ENCODE measurements at regions not wholly inside any gene's neighbourhood (a gene's known extent, or its start where the extent isn't known, plus 50 kb on each side); places are given as distances from the start of the nearest gene placed in this dataset.

DNA sequence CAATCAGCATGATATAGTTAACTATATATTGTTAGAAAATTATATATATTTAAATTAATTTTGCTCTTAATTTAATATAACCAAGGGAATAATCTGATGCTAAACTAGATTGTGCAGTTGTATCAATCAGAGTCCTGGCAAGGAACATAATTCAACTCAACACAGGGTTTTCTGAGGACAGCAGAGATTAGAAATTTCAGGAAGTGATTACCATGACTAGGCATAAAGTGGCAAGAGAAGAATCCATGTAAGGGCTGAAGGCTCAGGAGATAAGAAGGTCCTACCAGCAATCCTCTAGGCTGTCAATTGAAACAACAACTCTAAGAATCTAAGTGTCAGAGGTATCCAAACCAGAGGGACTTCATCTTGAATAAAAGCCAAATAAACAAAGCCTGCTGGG, 807.8 kb downstream of the DSC3 start:
- TF ChIP-seq, protein P1, sequence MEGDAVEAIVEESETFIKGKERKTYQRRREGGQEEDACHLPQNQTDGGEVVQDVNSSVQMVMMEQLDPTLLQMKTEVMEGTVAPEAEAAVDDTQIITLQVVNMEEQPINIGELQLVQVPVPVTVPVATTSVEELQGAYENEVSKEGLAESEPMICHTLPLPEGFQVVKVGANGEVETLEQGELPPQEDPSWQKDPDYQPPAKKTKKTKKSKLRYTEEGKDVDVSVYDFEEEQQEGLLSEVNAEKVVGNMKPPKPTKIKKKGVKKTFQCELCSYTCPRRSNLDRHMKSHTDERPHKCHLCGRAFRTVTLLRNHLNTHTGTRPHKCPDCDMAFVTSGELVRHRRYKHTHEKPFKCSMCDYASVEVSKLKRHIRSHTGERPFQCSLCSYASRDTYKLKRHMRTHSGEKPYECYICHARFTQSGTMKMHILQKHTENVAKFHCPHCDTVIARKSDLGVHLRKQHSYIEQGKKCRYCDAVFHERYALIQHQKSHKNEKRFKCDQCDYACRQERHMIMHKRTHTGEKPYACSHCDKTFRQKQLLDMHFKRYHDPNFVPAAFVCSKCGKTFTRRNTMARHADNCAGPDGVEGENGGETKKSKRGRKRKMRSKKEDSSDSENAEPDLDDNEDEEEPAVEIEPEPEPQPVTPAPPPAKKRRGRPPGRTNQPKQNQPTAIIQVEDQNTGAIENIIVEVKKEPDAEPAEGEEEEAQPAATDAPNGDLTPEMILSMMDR (IDR thresholded peaks at IDR 0.05; ENCODE audit: borderline replicate concordance, control extremely low read depth, extremely low read depth, insufficient read depth, missing control alignments): no peak
- in situ Hi-C loops (cut with MboI; ENCODE audit: low sequenced_read_pairs, unreplicated experiment): no loop called here
- DNase-seq (ENCODE audit: low spot score): no peak

DNA sequence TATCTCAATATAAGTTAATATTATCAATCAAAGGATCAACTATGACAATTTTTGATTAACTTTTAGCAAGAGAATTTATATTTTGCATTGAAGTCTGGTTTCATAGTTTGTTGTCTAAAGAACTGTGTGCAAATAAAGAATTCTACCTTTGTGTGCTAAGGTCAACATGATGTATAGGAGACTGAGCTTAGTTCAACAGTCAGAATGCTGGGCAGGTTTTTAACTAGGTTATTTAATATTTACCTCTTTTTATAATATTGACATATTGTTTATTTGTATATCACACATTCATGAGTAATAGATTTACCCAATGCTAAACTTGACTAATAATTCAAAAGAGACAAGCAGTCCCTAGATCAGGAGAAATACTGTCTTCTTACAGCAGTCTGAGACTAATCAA, 831.4 kb downstream of the DSC3 start:
- DNase-seq (ENCODE audit: low spot score): no peak
- TF ChIP-seq, protein P1 (IDR thresholded peaks at IDR 0.05; ENCODE audit: borderline replicate concordance, control extremely low read depth, extremely low read depth, insufficient read depth, missing control alignments): no peak
- in situ Hi-C loops (cut with MboI; ENCODE audit: low sequenced_read_pairs, unreplicated experiment): no loop called here

GRCh38 chr18:30208546-30208945, 834.0 kb downstream of the DSC3 start:
- in situ Hi-C loops (cut with MboI; ENCODE audit: low sequenced_read_pairs, unreplicated experiment): no loop called here
- DNase-seq (ENCODE audit: low spot score): no peak
- TF ChIP-seq, protein P1 (IDR thresholded peaks at IDR 0.05; ENCODE audit: borderline replicate concordance, control extremely low read depth, extremely low read depth, insufficient read depth, missing control alignments): no peak

DNA sequence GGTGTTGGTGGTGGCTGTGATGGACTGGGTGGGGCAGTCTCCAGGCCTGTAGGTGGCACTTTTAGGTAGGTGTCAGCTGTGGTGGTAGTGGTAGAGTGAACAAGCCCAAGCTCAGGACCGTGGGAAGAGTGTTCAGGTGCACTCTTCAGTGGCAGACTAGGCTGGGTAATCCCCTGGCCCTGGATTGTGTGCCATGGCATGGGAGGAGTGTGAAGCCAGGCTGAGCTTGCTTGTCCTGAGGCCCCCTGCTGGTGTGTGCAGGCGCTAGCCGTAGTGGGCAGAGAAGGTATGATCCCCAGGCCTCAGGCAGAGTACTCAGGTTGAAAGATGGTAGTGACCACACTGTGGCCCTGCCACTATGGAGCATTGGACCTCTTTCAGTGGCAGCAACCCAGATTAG, 850.3 kb downstream of the DSC3 start:
- DNase-seq (ENCODE audit: low spot score): no peak
- in situ Hi-C loops (cut with MboI; ENCODE audit: low sequenced_read_pairs, unreplicated experiment): no loop called here
- TF ChIP-seq, protein P1 (IDR thresholded peaks at IDR 0.05; ENCODE audit: borderline replicate concordance, control extremely low read depth, extremely low read depth, insufficient read depth, missing control alignments): no peak

DNA sequence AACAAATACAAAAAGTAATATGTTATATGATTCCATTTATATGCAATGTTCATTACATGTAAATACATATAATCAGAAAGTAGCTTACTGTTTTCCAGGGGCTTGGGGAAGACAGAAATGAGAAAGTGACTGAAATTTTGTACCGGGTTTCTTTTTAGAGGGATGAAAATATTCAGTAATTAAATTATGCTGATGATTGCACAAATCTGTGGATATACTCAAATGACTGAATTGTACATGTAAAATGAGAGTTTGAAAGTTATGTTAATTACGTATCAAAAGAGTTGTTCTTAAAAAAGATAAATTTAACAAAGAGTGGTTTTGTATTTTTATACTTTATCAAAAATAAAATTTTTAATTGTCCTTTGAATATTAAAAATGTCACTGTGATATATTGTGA, 856.3 kb downstream of the DSC3 start:
- in situ Hi-C loops (cut with MboI; ENCODE audit: low sequenced_read_pairs, unreplicated experiment): no loop called here
- DNase-seq (ENCODE audit: low spot score): no peak
- TF ChIP-seq, protein P1 (IDR thresholded peaks at IDR 0.05; ENCODE audit: borderline replicate concordance, control extremely low read depth, extremely low read depth, insufficient read depth, missing control alignments): no peak

DNA sequence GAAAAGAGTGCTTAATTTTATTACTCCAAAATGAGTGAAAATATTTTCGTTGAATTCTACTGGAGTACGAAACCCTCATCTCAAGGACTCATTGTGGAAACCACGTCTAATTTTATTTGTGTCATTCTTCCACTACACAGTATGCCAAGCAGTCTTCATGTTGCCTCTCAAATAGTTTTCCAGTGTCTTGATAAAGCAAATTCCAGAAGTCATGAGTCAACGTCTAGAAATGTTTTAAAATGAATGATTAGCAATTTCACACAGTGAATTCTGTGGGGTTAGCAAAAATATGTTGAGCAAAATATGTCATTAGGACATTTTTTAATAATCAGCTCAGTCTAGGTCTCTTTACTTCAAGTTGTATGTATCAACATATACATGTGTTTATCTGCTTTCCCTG, 865.5 kb downstream of the DSC3 start:
- TF ChIP-seq, protein P1 (IDR thresholded peaks at IDR 0.05; ENCODE audit: borderline replicate concordance, control extremely low read depth, extremely low read depth, insufficient read depth, missing control alignments): no peak
- in situ Hi-C loops (cut with MboI; ENCODE audit: low sequenced_read_pairs, unreplicated experiment): no loop called here
- no peak for DNase-seq (ENCODE audit: low spot score)
